ENCODE measurements at regions not wholly inside any gene's neighbourhood (a gene's known extent, or its start where the extent isn't known, plus 50 kb on each side); places are given as distances from the start of the nearest gene placed in this dataset.

- TF ChIP-seq CTCF (IDR thresholded peaks at IDR 0.05) (no peak), POLR2A (IDR thresholded peaks at IDR 0.05) (no peak)
These were observed 477.3 kb downstream of the SHQ1 start for GRCh38 chr3:72370947-72371346.

Measured in right lobe of liver (tissue), 4 donors.